ENCODE measurements at regions not wholly inside any gene's neighbourhood (a gene's known extent, or its start where the extent isn't known, plus 50 kb on each side); places are given as distances from the start of the nearest gene placed in this dataset.

GRCh38 chr2:2641541-2642410, 310.7 kb upstream of the MYT1L start:
- DNase-seq (ENCODE audit: low read depth) = no peak

- DNase-seq (ENCODE audit: low read depth) = no peak
Measured at GRCh38 chr2:2640818-2641217, 309.7 kb upstream of the MYT1L start.

- DNase-seq (ENCODE audit: low read depth) = no peak
Measured at GRCh38 chr2:2640371-2640770, 309.3 kb upstream of the MYT1L start.

GRCh38 chr2:2639251-2640139, 308.4 kb upstream of the MYT1L start:
- DNase-seq (ENCODE audit: low read depth) = no peak

GRCh38 chr2:2638547-2639220, 307.6 kb upstream of the MYT1L start:
- DNase-seq (ENCODE audit: low read depth) = no peak

GRCh38 chr2:2636813-2637212, 305.7 kb upstream of the MYT1L start:
- no peak for DNase-seq (ENCODE audit: low read depth)

- no peak for DNase-seq (ENCODE audit: low read depth)
Measured at GRCh38 chr2:2635025-2635528, 304.0 kb upstream of the MYT1L start.

- no peak for DNase-seq (ENCODE audit: low read depth)
Measured at GRCh38 chr2:2633017-2633416, 301.9 kb upstream of the MYT1L start.

- DNase-seq (ENCODE audit: low read depth) = no peak
Measured at GRCh38 chr2:2623939-2624338, 292.9 kb upstream of the MYT1L start.

- no peak for DNase-seq (ENCODE audit: low read depth)
Measured at GRCh38 chr2:2621855-2622254, 290.8 kb upstream of the MYT1L start.

- DNase-seq (ENCODE audit: low read depth) = no peak
Measured at GRCh38 chr2:2620604-2621003, 289.5 kb upstream of the MYT1L start.

GRCh38 chr2:2619995-2620394, 288.9 kb upstream of the MYT1L start:
- no peak for DNase-seq (ENCODE audit: low read depth)

GRCh38 chr2:2614452-2614851, 283.4 kb upstream of the MYT1L start:
- DNase-seq (ENCODE audit: low read depth) = no peak

GRCh38 chr2:2613279-2614199, 282.5 kb upstream of the MYT1L start:
- DNase-seq (ENCODE audit: low read depth) = peak; percentile 74

GRCh38 chr2:2610751-2611150, 279.7 kb upstream of the MYT1L start:
- no peak for DNase-seq (ENCODE audit: low read depth)

GRCh38 chr2:2600366-2600765, 269.3 kb upstream of the MYT1L start:
- DNase-seq (ENCODE audit: low read depth) = no peak

- DNase-seq (ENCODE audit: low read depth) = no peak
Measured at GRCh38 chr2:2599441-2599840, 268.4 kb upstream of the MYT1L start.

- DNase-seq (ENCODE audit: low read depth) = no peak
Measured at GRCh38 chr2:2597712-2598111, 266.6 kb upstream of the MYT1L start.

GRCh38 chr2:2591542-2591940, 260.5 kb upstream of the MYT1L start:
- DNase-seq (ENCODE audit: low read depth) = no peak

GRCh38 chr2:2590841-2591541, 259.9 kb upstream of the MYT1L start:
- DNase-seq (ENCODE audit: low read depth) = no peak

- DNase-seq (ENCODE audit: low read depth) = no peak
Measured at GRCh38 chr2:2590141-2590540, 259.1 kb upstream of the MYT1L start.
